Stimulated activated CD8-positive, alpha-beta memory T cell treated with anti-CD3 and anti-CD28 coated beads, Interleukin-15, amount 100 ng/mL, for 48 hours (primary cell): ENCODE measurements at regions not wholly inside any gene's neighbourhood (a gene's known extent, or its start where the extent isn't known, plus 50 kb on each side); places are given as distances from the start of the nearest gene placed in this dataset.

Experiments
- DNase-seq, 2 donors: peaks; one replicate each; pipeline ENCODE4 v3.0.0-alpha.2; 2020; ENCODE audit warnings: low read depth in 2 of 2

DNA sequence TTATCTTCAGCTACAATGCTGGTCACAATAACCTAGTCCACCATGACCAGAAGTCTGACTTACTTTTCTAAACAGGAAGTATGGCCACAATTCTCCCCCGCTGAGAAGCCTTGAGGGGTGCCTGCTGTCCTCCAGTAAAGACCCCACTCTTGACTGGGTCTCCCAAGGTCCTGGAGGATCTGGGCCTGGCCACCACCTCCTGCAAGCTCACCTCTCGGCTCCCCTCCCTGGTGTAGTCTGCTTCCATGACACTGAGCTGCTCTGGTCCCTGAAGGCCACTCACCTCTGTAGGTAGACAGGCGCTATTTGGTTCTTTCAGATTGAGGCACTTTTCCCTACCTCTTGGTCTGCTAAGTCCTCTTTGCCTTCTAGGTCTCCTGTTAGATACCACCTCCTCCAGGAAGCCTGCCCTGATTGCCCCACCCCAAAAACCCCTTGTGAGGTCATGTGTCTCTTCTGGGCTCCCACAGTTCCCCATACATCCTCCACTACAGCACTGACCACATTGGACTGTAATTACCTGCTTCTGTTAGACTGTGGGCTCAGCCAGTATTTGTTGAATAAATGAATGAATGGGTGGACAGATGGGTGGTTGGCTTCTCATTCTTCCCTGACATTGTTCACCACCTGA, 62.6 kb upstream of the IER5L start:
- DNase-seq, result no peak

DNA sequence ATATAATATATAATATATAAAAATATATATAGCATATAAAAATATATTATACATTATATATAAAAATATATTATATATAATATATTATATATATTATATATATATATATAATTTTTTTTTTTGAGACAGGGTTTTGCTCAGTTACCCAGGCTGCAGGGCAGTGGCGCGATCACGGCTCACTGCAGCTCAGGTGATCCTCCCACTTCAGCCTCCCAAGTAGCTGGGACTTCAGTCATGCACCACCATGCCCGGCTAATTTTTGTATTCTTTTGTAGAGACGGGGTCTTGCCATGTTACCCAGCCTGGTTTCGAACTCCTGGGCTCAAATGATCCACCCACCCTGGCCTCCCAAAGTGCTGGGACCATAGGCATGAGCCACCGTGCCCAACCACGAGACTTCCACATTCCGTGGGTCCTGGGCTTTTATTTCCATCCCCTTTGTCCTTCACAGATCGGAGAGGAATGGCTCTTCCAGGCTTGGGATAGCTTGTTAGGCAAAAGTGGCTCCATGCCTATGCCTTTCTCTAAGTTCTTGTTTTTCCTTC, 62.0 kb upstream of the IER5L start:
- DNase-seq, result no peak

DNA sequence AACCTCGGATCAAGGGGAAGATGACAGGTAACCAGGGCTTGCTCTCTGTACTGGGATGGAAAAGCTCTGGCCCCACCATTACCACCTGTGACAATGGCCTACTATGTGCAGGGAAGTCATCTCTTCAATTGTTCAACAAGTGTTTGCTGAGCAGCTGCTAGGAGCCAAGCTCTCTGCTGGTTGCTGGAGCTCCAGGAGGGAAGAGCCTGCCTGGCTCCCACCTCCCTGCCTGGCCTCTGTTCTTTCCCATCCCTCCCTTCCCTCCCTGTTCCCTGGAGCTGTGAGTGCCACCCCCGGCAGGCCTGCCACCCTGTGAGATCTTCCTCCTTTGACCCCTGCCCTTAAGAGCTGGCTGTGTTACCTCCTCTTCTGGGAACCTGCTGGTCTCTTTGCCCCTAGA, 59.7 kb upstream of the IER5L start:
- DNase-seq, result no peak

DNA sequence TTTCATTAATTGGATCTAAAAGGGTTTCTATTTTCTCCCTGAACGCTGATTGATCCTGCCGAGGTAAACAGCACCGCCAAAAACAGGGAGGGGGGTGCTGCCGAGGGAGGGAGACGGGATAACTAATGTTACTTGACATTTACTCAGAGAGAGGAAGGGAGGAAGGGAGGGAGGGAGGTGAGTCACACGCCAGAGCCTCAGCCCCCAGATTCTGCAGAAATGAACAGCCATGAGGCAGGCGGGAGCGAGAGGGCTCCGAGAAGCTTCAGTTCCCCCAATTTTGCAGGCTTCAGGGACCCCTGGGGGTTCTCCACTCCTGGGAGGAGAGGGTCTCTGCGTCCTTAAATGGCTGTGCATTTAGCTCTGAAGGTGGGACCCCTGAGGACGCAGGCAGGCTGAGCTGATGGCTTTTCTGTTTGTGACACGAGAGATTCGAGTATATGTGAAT, 59.1 kb upstream of the IER5L start:
- DNase-seq, result peak; percentile 48 to 61

DNA sequence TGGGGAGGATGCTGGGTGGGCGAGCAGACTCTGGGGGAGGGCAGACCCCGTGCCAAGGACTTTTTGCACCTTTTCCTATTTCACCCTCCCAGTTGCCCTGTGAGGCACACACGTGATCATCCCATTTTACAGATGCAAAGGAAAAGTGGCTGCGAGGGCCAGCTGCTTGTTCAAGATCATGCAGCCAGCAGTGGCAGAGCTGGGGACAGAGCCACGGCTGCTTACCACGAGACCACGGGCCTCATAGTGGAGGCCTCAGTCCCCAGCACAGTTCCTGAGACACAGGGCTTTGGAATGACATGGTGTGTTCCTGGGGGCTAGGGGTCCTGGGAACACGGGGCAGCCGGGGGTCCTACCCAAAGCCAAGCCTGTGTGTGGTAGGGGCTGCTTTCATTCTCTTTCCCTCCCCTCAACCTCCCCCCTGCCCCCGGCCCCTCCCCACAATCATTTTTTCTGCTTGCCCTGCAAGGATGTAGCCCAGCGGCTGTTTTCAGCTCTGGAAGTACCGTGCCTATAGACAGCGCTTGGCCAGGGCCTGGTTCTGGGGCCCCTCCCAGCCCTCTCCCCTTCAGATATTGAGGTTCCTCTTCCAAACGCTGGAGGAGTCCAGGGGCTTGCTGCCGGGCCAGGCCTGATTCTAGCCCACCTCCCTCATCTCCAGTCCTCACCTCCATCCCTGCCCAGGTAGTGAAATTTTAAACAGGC, 58.5 kb upstream of the IER5L start:
- no peak for DNase-seq

DNA sequence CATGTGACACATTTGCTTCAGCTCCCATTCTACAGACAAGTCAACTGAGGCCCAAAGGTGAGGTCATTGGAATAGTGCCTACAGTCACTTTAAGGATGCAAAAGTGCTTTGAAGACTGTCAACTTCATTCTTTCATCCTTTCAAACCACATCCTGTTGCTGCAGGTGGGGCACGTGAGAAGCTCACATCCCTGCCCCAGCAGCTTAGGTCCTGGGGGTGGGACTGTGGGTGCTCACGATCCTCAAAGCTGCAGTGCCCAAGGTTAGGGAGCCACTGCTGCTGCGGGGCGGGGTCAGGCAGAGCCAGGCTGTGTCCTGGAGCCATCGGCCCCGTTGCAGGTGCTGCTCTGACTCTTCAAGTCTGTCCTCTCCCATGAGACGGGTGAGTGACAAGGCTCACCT, 57.9 kb upstream of the IER5L start:
- DNase-seq, result peak in 1 of 2 donors; percentile 41

DNA sequence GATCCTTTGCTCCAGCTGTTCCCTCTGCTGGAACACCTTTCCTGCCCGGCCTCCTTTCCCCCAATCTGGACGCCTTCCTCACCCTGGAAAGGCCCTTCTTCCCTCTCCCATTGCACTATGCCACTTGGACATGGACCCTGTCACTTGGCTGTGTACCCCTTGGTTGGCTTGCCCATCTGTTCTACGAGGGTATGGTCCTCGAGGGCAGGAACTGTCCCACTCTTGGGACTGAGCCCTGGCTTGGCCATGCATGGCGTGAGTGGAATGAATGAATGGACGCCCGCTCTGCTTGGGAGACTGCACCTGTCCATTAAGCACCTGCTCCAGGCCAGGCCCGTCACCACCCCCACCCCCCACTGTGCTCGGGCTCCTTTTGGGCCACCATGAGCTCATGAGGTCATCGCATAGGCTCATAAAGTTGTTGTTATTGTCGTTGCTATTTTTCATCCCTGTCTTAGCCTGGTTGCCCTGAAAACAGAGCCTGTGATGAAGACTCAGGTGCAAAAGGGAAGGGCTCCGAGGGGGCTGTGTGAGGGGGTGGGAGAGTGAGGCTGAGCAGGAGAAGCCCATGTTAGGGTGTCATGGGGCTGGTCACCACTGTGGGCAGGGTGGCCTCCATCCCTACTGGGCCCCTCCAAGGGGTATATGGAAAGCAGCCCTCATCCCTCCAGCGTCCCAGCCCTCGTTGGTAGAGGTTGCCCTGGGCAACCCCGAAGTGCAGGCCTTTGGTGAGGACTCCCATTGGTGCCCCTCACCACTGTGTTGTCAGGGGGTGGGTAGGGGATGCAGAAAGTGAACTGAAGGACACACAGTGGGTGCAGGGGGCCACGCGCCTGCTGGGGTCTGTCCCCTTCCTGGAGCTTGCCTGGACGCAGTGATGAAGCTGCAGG, 57.2 kb upstream of the IER5L start:
- no peak for DNase-seq

DNA sequence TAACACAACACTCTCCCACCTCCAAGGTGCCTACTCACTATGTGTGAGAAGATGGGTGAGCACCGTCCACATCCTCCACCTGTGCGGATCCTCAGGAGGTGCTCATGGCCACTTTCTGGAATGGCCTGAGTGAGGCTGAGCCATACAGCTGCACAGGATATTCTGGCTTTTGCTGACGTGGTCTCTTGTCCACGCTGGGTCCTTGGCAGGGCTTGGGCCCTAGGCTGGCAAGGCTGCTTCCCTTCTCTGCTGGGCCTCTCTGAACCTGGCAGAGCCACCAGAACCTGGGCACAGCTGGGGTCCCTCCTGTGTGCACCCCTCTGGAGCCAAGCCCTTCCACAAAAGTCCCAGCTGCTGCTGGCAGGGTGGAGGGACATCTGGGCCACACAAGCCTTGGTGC, 56.4 kb upstream of the IER5L start:
- DNase-seq, result no peak

DNA sequence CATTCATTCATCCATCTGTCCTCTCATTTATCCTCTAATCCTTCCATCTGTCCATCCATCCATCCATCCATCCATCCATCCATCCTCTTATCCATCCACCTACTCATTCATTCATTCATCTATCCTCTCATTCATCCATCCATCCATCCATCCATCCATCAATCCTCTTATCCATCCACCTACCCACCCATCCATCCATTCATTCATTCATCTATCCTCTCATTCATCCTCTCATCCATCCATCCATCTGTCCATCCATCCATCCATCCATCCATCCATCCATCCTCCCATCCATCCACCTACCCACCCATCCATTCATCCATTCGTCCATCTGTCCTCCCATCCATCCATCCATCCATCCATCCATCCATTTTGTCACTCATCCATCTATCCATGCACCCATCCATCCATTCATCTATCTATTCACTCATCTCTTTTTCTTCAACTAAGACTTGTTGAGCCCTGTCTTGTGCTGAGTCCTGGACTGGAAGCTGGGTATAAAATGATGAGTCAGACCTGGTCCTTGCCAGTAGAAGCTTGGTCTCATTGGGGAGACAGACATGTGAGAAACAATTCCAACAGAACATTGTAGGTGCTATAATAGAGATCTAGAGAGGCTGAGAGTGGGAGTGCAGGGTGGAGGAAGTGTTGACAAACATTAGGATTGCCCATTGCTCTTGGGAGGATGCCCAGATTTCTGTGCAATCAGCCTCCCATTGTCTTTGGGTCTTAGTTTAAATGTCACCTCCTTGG, 55.0 kb upstream of the IER5L start:
- no peak for DNase-seq

DNA sequence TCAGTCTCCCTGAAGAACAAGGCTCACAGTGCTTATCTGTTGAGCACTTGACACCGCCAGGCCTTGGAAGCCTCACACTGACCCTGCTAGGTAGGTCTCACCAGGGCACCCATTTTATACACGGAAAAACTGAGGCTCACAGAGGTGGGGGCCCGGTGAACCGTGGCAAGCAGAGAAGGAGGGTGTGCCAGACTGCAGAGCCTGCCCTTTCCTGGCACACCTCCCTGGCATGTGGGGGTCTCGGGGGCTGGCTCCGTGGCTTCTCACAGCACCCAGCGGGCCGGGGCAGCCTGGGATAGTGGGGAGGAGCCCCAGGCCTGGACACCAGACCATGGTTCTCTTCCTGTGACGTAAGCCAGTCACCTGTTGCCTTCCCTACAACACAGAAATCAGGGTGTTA, 53.7 kb upstream of the IER5L start:
- DNase-seq, result no peak

DNA sequence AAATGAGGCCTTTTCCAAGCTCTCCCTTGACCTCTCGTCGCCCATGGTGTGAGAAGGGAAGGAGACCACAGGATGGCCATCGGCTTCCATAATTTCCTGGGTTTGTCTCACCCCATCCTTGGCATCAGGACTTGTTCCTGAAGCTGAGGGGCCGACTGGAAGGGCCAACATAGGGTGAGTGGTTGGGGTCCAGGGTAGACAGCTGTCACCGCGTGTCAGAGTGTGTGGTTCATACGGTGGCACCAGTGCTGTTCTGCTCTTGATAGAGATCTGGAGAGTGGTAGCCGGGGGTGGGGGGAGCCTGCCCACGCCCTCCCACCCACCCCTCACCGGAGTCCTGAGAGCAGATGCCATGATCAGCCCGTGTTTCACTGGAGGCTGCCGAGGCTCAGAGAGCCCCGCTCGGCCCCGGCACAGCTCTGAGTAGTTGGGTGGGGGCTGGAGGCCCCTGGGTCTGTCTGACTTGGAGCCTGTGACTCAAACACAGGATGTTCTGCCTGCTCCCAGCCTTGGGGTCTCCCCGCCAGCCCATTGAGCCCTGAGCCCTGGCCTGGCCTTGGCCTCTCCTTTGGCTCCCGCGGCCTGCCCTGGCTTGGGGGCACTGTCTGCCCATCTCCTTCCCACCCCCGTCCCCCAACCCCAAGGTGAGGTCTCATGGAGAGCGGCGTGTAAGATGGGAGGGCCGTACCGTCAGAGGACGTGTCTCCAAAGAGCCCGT, 53.1 kb upstream of the IER5L start:
- no peak for DNase-seq

DNA sequence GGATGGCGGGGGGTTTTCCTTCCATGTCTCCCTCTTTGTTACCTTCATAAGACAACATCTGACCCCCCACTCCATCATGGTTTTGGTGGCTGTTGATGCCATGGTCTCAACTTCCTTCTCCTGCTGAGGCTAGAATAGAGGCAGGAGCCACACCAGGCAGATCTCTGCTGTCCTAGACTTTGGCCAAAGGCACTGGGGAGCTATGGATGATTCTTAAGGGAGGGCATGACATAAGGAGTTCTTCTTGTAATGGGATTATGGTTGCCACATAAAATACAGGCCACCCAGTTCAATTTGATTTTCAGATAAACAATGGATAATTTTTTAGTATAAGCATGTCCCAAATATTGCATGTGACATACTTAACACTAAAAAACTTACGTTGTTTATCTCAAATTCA, 52.2 kb upstream of the IER5L start:
- DNase-seq, result no peak
